H9 (cell line): ENCODE measurements at regions not wholly inside any gene's neighbourhood (a gene's known extent, or its start where the extent isn't known, plus 50 kb on each side); places are given as distances from the start of the nearest gene placed in this dataset.

Experiments
- DNase-seq: peaks from one replicate; pipeline ENCODE4 v3.0.0-alpha.2; 2017
- H2AFZ ChIP-seq: one replicate; pipeline ENCODE4 v1.6.1; 2013; ENCODE audit warnings: mild to moderate bottlenecking, low read length, control low read depth, moderate library complexity
- H2AK5ac ChIP-seq: 2 replicates; pipeline ENCODE4 v1.6.1; 2013; ENCODE audit warnings: low read length, control low read depth, mixed read lengths; ENCODE audit not compliant: insufficient read length
- H2BK120ac ChIP-seq: one replicate; pipeline ENCODE4 v1.6.1; 2013; ENCODE audit warnings: low read depth, mild to moderate bottlenecking, low read length, control low read depth, inconsistent platforms; ENCODE audit not compliant: poor library complexity, severe bottlenecking
- H2BK12ac ChIP-seq: 2 replicates; pipeline ENCODE4 v1.6.1; 2013; ENCODE audit warnings: low read length, control low read depth, mixed read lengths, low read depth; ENCODE audit not compliant: insufficient read length
- H2BK15ac ChIP-seq: 2 replicates; pipeline ENCODE4 v1.6.1; 2013; ENCODE audit warnings: low read depth, low read length, control low read depth
- H2BK20ac ChIP-seq: one replicate; pipeline ENCODE4 v1.6.1; 2013; ENCODE audit warnings: low read depth, mild to moderate bottlenecking, low read length, control low read depth, inconsistent platforms; ENCODE audit not compliant: poor library complexity, severe bottlenecking
- H2BK5ac ChIP-seq: 2 replicates; pipeline ENCODE4 v1.6.1; 2013; ENCODE audit warnings: low read length, control low read depth, mixed read lengths; ENCODE audit not compliant: insufficient read length
- H3K14ac ChIP-seq: 2 replicates; pipeline ENCODE4 v1.6.1; 2013; ENCODE audit warnings: low read length, control low read depth; ENCODE audit not compliant: insufficient read depth
- H3K18ac ChIP-seq: 2 replicates; pipeline ENCODE4 v1.6.1; 2013; ENCODE audit warnings: low read depth, mild to moderate bottlenecking, mixed read lengths, low read length, control low read depth; ENCODE audit not compliant: insufficient read length
- H3K23ac ChIP-seq: 2 replicates; pipeline ENCODE4 v1.6.1; 2013; ENCODE audit warnings: low read length, control low read depth, mixed read lengths, low read depth; ENCODE audit not compliant: insufficient read length
- H3K23me2 ChIP-seq: 2 replicates; pipeline ENCODE4 v1.6.1; 2013; ENCODE audit warnings: low read depth, mild to moderate bottlenecking, mixed read lengths, low read length, control low read depth; ENCODE audit not compliant: insufficient read length, poor library complexity, severe bottlenecking
- H3K27ac ChIP-seq: 2 replicates; pipeline ENCODE4 v1.5.1; 2013; ENCODE audit warnings: low read length, control low read depth, mixed read lengths, low read depth; ENCODE audit not compliant: insufficient read length
- H3K27me3 ChIP-seq: 2 replicates; pipeline ENCODE4 v1.6.1; 2013; ENCODE audit warnings: low read length, control low read depth, inconsistent platforms; ENCODE audit not compliant: insufficient read depth
- H3K4ac ChIP-seq: 2 replicates; pipeline ENCODE4 v1.6.1; 2013; ENCODE audit warnings: low read depth, mild to moderate bottlenecking, control low read depth, inconsistent platforms, low read length, moderate library complexity
- H3K4me1 ChIP-seq: 2 replicates; pipeline ENCODE4 v1.6.1; 2013; ENCODE audit warnings: low read length, control low read depth, inconsistent platforms; ENCODE audit not compliant: insufficient read depth
- H3K4me2 ChIP-seq: 2 replicates; pipeline ENCODE4 v1.6.1; 2013; ENCODE audit warnings: low read length, control low read depth, mixed read lengths; ENCODE audit not compliant: insufficient read length, insufficient read depth
- H3K56ac ChIP-seq: 2 replicates; pipeline ENCODE4 v1.6.1; 2013; ENCODE audit warnings: low read depth, mild to moderate bottlenecking, mixed read lengths, low read length, control low read depth; ENCODE audit not compliant: insufficient read length
- H3K79me1 ChIP-seq: 2 replicates; pipeline ENCODE4 v1.6.1; 2013; ENCODE audit warnings: low read depth, mild to moderate bottlenecking, moderate library complexity, low read length, control low read depth, inconsistent platforms; ENCODE audit not compliant: insufficient read depth, poor library complexity, severe bottlenecking
- H3K79me2 ChIP-seq: 2 replicates; pipeline ENCODE4 v1.6.1; 2013; ENCODE audit warnings: low read length, control low read depth, inconsistent platforms; ENCODE audit not compliant: insufficient read depth
- H3K9ac ChIP-seq: 2 replicates; pipeline ENCODE4 v1.6.1; 2013; ENCODE audit warnings: low read length, control low read depth, mixed read lengths; ENCODE audit not compliant: insufficient read length; ENCODE audit errors: extremely low read depth
- H3K9me3 ChIP-seq: one replicate; pipeline ENCODE4 v1.6.1; 2013; ENCODE audit warnings: low read depth, low read length, inconsistent platforms; ENCODE audit not compliant: control insufficient read depth
- H3T11ph ChIP-seq: one replicate; pipeline ENCODE4 v1.6.1; 2013; ENCODE audit warnings: mild to moderate bottlenecking, low read length, control low read depth, inconsistent platforms
- H4K20me1 ChIP-seq: one replicate; pipeline ENCODE4 v1.6.1; 2013; ENCODE audit not compliant: control insufficient read depth, insufficient read length, insufficient read depth
- H4K5ac ChIP-seq: 2 replicates; pipeline ENCODE4 v1.6.1; 2013; ENCODE audit warnings: low read depth, mild to moderate bottlenecking, mixed read lengths, low read length, control low read depth; ENCODE audit not compliant: insufficient read length
- H4K8ac ChIP-seq: replicated peaks from 2 replicates; pipeline ENCODE4 v1.6.1; 2013; ENCODE audit warnings: low read length, control low read depth, mixed read lengths, low read depth; ENCODE audit not compliant: insufficient read length
- H4K91ac ChIP-seq: 2 replicates; pipeline ENCODE4 v1.6.1; 2013; ENCODE audit warnings: low read depth, mild to moderate bottlenecking, moderate library complexity, mixed read lengths, low read length, control low read depth; ENCODE audit not compliant: insufficient read length
- H3K27ac Mint-ChIP-seq, 3 experiments: 2 replicates in 2 of 3; 3 replicates in 1 of 3; pipeline ENCODE4 v1.8.0; 2020 to 2021; ENCODE audit warnings: mixed read lengths in 3 of 3, mild to moderate bottlenecking in 1 of 3, moderate library complexity in 1 of 3
- H3K27me3 Mint-ChIP-seq: 2 replicates; pipeline ENCODE4 v1.8.0; 2021; ENCODE audit warnings: low read depth, mild to moderate bottlenecking, moderate library complexity, mixed read lengths
- H3K36me3 Mint-ChIP-seq, 3 experiments: 2 replicates in 2 of 3; 3 replicates in 1 of 3; pipeline ENCODE4 v1.8.0; 2020 to 2021; ENCODE audit warnings: low read depth in 3 of 3, mixed read lengths in 3 of 3; ENCODE audit not compliant: insufficient read depth in 1 of 3
- H3K4me1 Mint-ChIP-seq, 2 experiments: 2 replicates each; pipeline ENCODE4 v1.8.0; 2020; ENCODE audit warnings: mixed read lengths in 2 of 2
- H3K4me3 Mint-ChIP-seq, 2 experiments: 2 replicates in 1 of 2; 3 replicates in 1 of 2; pipeline ENCODE4 v1.8.0; 2020 to 2021; ENCODE audit warnings: mild to moderate bottlenecking in 2 of 2, mixed read lengths in 2 of 2, moderate library complexity in 1 of 2
- H3K9me3 Mint-ChIP-seq, 2 experiments: 2 replicates in 1 of 2; 3 replicates in 1 of 2; pipeline ENCODE4 v1.8.0; 2020; ENCODE audit warnings: mild to moderate bottlenecking in 2 of 2, mixed read lengths in 2 of 2, moderate library complexity in 1 of 2
- WGBS: extraction: QIAGEN DNeasy Blood & Tissue Kit; methylation state at CpG from one replicate; pipeline ENCODE4 v1.1.7; 2013; ENCODE audit warnings: missing lambda C conversion rate, low lambda C conversion rate, mixed read lengths; ENCODE audit not compliant: insufficient read length; ENCODE audit errors: extremely low coverage; 5-methylcytosine and 5-hydroxymethylcytosine counted together
- TF ChIP-seq, protein P1 (sequence below): fragments of 200-600 bp; sonication (generic); conservative IDR thresholded peaks from 3 replicates; pipeline ENCODE4 v1.8.0; 2021; ENCODE audit warnings: antibody characterized with exemption, mild to moderate bottlenecking

DNA sequence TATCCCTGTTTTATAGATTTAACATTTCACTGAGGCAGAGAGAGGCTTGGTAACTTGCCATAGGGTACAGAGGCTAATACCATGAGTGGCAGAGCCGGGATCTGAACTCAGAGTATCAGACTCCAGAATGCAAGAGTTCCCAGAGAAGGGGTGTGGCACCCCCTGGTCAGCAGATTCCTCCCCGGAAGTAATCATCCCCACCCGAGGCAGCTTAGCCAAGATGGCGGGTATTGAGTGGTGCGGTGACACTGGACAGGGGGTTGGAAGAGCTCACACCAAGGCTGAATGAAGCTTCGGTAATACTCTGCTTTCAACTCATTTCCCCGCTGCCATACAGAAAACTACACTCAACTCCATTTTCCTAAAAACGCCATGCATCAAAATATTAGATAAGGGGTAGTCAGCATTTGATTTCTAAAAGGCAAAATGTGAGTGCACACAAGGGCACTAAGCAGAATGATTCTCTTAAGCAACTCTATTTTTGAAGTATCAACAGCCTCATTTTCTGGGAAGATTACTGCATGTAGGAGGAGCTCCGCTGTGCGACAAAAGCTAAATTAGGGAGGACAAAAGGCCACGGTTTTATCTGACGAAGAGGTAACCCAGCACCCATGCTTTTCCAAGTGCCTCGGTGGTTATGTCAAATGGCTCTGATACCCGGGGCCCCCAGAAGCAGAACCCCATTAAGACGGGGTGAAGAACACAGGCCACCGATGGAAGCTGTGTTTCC, 166.7 kb downstream of the NUP210 start:
- H3K18ac ChIP-seq: no peak overlapping the region
- H4K20me1 ChIP-seq: no peaks in the 10 kb centered on the region
- TF ChIP-seq, protein P1, sequence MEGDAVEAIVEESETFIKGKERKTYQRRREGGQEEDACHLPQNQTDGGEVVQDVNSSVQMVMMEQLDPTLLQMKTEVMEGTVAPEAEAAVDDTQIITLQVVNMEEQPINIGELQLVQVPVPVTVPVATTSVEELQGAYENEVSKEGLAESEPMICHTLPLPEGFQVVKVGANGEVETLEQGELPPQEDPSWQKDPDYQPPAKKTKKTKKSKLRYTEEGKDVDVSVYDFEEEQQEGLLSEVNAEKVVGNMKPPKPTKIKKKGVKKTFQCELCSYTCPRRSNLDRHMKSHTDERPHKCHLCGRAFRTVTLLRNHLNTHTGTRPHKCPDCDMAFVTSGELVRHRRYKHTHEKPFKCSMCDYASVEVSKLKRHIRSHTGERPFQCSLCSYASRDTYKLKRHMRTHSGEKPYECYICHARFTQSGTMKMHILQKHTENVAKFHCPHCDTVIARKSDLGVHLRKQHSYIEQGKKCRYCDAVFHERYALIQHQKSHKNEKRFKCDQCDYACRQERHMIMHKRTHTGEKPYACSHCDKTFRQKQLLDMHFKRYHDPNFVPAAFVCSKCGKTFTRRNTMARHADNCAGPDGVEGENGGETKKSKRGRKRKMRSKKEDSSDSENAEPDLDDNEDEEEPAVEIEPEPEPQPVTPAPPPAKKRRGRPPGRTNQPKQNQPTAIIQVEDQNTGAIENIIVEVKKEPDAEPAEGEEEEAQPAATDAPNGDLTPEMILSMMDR: no peak
- no peak overlapping the region for H2AFZ ChIP-seq
- no peak overlapping the region for H4K91ac ChIP-seq
- DNase-seq: no peak
- WGBS: no CpG with 5 or more reads among the region's 16 CpGs
- H2BK120ac ChIP-seq: no peak overlapping the region
- Mint-ChIP-seq H3K4me1 (peaks cover 4 to 10% of the 10 kb centered on the region in 2 experiments; a peak in 3 of 4 replicates), H3K27ac (no peak overlapping the region), H3K9me3 (no peaks in the 10 kb centered on the region), H3K27me3 (no peaks in the 10 kb centered on the region), H3K36me3 (no peaks in the 10 kb centered on the region), H3K4me3 (no peak overlapping the region)
- H2AK5ac ChIP-seq: no peak overlapping the region
- no peaks in the 10 kb centered on the region for H3K9me3 ChIP-seq
- no peaks in the 10 kb centered on the region for H3K27me3 ChIP-seq
- H3K14ac ChIP-seq: no peak overlapping the region
- no peak overlapping the region for H3T11ph ChIP-seq
- H3K79me2 ChIP-seq: no peaks in the 10 kb centered on the region
- no peak overlapping the region for H3K23ac ChIP-seq
- no peak overlapping the region for H4K8ac ChIP-seq
- no peak overlapping the region for H2BK20ac ChIP-seq
- no peak overlapping the region for H3K9ac ChIP-seq
- no peak overlapping the region for H2BK12ac ChIP-seq
- no peak overlapping the region for H3K4me2 ChIP-seq
- no peak overlapping the region for H2BK5ac ChIP-seq
- H3K4me1 ChIP-seq: no peaks in the 10 kb centered on the region
- peaks cover 2% of the 10 kb centered on the region for H3K23me2 ChIP-seq
- no peak overlapping the region for H2BK15ac ChIP-seq
- H4K5ac ChIP-seq: no peak overlapping the region
- H3K79me1 ChIP-seq: no peaks in the 10 kb centered on the region
- H3K4ac ChIP-seq: no peak overlapping the region
- H3K56ac ChIP-seq: no peak overlapping the region
- H3K27ac ChIP-seq: no peak overlapping the region
